ENCODE measurements at regions not wholly inside any gene's neighbourhood (a gene's known extent, or its start where the extent isn't known, plus 50 kb on each side); places are given as distances from the start of the nearest gene placed in this dataset.

DNA sequence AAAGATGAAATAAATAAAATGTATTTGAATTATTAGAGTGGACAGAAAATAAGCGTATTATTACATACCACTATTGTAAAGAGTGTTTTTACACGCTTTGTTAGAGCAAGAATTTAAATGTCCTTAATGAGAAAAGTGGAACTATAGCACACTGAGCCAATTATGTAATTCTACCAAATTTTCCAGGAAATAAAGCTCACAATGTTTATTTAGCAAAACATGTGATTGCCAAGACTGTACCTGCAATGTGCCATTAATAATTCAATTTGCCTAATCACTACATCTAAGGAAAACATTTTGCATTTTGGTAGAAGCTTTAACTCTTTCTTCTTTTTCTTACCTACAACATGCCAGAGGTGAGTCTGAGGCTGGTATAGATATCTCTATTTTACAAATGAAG lies 58.7 kb upstream of the PHACTR1 start (continued):
- TF ChIP-seq SAP30 (IDR thresholded peaks at IDR 0.05; ENCODE audit: insufficient read depth, insufficient replicate concordance, low read length) (no peak), POU5F1 (IDR thresholded peaks at IDR 0.05; ENCODE audit: low read depth, low read length) (no peak), EGR1 (IDR thresholded peaks at IDR 0.05; ENCODE audit: borderline replicate concordance, low read depth, low read length) (no peak), GTF2F1 (IDR thresholded peaks at IDR 0.05; ENCODE audit: borderline replicate concordance, low read depth, low read length) (no peak)

All from H1 (cell line).